B cell (primary cell): ENCODE measurements at regions not wholly inside any gene's neighbourhood (a gene's known extent, or its start where the extent isn't known, plus 50 kb on each side); places are given as distances from the start of the nearest gene placed in this dataset.

ENCODE experiments used
- ATAC-seq: fragments of 200-7000 bp; cut with Tn5 transposase; one replicate; pipeline ENCODE4 v1.10.0; 2021; ENCODE audit warnings: low read depth, mild to moderate bottlenecking, moderate number of reproducible peaks, moderate library complexity
- CTCF ChIA-PET: fragments of 350-600 bp; sonication (Branson Sonifier 250); formaldehyde crosslinking; loops from one replicate; lab custom pipeline; 2021; ENCODE audit warnings: antibody characterized with exemption, inconsistent platforms; lab: Charles Lee
- POLR2A ChIA-PET: fragments of 350-600 bp; sonication (Branson Sonifier 250); formaldehyde crosslinking; loops from one replicate; lab custom pipeline; 2021; ENCODE audit warnings: antibody characterized with exemption; lab: Charles Lee
- DNase-seq: peaks from one replicate; pipeline ENCODE4 v3.0.0; 2013
- H2AFZ ChIP-seq: 2 replicates; pipeline ENCODE4 v1.6.1; 2012; ENCODE audit warnings: mild to moderate bottlenecking, low read depth, low read length; ENCODE audit not compliant: insufficient read depth, poor library complexity, severe bottlenecking
- H3K27ac ChIP-seq, 2 donors: 1 replicate in 1 of 2; 2 replicates in 1 of 2; pipeline ENCODE4 v1.5.1; 2012 to 2013; ENCODE audit warnings: low read length in 2 of 2, mild to moderate bottlenecking in 2 of 2, moderate library complexity in 1 of 2
- H3K27me3 ChIP-seq, 4 experiments: fragments of 200-600 bp in 1 of 4; sonication (generic) in 1 of 4; replicated peaks in 1 of 4; 1 replicate in 2 of 4; 2 replicates in 2 of 4; pipeline versions ENCODE4 v1.6.1 to v1.7.0; 2013 to 2016; ENCODE audit warnings: low read length in 3 of 4, mild to moderate bottlenecking in 2 of 4, mixed read lengths in 1 of 4, moderate library complexity in 1 of 4; ENCODE audit not compliant: insufficient read depth in 4 of 4, control insufficient read depth in 3 of 4; ENCODE audit errors: control extremely low read depth in 1 of 4
- H3K36me3 ChIP-seq, 2 experiments: replicated peaks in 1 of 2; 1 replicate in 1 of 2; 2 replicates in 1 of 2; pipeline versions ENCODE4 v1.6.1 to v1.7.1; 2013; ENCODE audit warnings: low read length in 1 of 2; ENCODE audit not compliant: insufficient read depth in 2 of 2, control insufficient read depth in 1 of 2; ENCODE audit errors: control extremely low read depth in 1 of 2, extremely low read depth in 1 of 2
- H3K4me1 ChIP-seq, 2 donors: fragments of 200-600 bp in 1 of 2; sonication (generic) in 1 of 2; 1 replicate in 1 of 2; 2 replicates in 1 of 2; pipeline versions ENCODE4 v1.5.1 to v1.6.1; 2013 to 2017; ENCODE audit warnings: low read length in 2 of 2; ENCODE audit not compliant: control insufficient read depth in 2 of 2, insufficient read depth in 2 of 2
- H3K4me2 ChIP-seq: replicated peaks from 2 replicates; pipeline ENCODE3; 2012; ENCODE audit warnings: mild to moderate bottlenecking, low read depth, low read length; ENCODE audit not compliant: poor library complexity, severe bottlenecking
- H3K4me3 ChIP-seq, 5 experiments: fragments of 200-600 bp in 1 of 5; sonication (generic) in 1 of 5; 1 replicate in 3 of 5; 2 replicates in 2 of 5; pipeline versions ENCODE4 v1.5.1 to v1.7.0; 2011 to 2016; ENCODE audit warnings: low read length in 4 of 5, mild to moderate bottlenecking in 4 of 5, low read depth in 2 of 5, control low read depth in 1 of 5, moderate library complexity in 1 of 5; ENCODE audit not compliant: insufficient read depth in 1 of 5; ENCODE audit errors: control extremely low read depth in 1 of 5, extremely low read depth in 1 of 5
- H3K79me2 ChIP-seq: fragments of 200-600 bp; sonication (generic); one replicate; pipeline ENCODE4 v1.6.0; 2016; ENCODE audit warnings: low read length; ENCODE audit not compliant: control insufficient read depth, insufficient read depth
- H3K9ac ChIP-seq: fragments of 200-600 bp; sonication (generic); 2 replicates; pipeline ENCODE4 v1.6.1; 2017; ENCODE audit warnings: mild to moderate bottlenecking, low read length, moderate library complexity
- H3K9me3 ChIP-seq, 3 donors: one replicate each; pipeline versions ENCODE4 v1.6.1 to v1.7.1; 2013; ENCODE audit warnings: low read length in 2 of 3; ENCODE audit not compliant: control insufficient read depth in 2 of 3, insufficient read depth in 1 of 3; ENCODE audit errors: control extremely low read depth in 1 of 3
- H4K20me1 ChIP-seq: 2 replicates; pipeline ENCODE4 v1.6.0; 2012; ENCODE audit warnings: mild to moderate bottlenecking, low read length; ENCODE audit not compliant: insufficient read depth, control insufficient read depth, poor library complexity, severe bottlenecking
- H3K27ac Mint-ChIP-seq: one replicate; pipeline ENCODE4 v1.8.0; 2021; ENCODE audit warnings: mixed read lengths
- H3K27me3 Mint-ChIP-seq: one replicate; pipeline ENCODE4 v1.8.0; 2021; ENCODE audit warnings: mixed read lengths
- H3K4me1 Mint-ChIP-seq: one replicate; pipeline ENCODE4 v1.8.0; 2021; ENCODE audit warnings: mixed read lengths
- H3K4me3 Mint-ChIP-seq: one replicate; pipeline ENCODE4 v1.8.0; 2021; ENCODE audit warnings: mixed read lengths
- H3K9me3 Mint-ChIP-seq: one replicate; pipeline ENCODE4 v1.8.0; 2022; ENCODE audit warnings: mixed read lengths; ENCODE audit not compliant: insufficient read depth
- CTCF ChIP-seq: fragments of 200-600 bp; IDR thresholded peaks from one replicate; pipeline ENCODE4 v1.8.0; 2022; ENCODE audit warnings: antibody characterized with exemption, mild to moderate bottlenecking
- EZH2 ChIP-seq: IDR thresholded peaks from 2 replicates; pipeline ENCODE4 v1.6.1; 2012; ENCODE audit warnings: borderline replicate concordance, low read depth, mild to moderate bottlenecking, moderate library complexity, low read length; ENCODE audit not compliant: insufficient read depth, poor library complexity, severe bottlenecking
- WGBS: methylation state at CpG from one replicate; pipeline ENCODE4 v1.1.5; 2013; ENCODE audit warnings: missing lambda C conversion rate; ENCODE audit not compliant: insufficient coverage; 5-methylcytosine and 5-hydroxymethylcytosine counted together
- intact Hi-C: fragments of 100-400 bp; cut with micrococcal nuclease; formaldehyde crosslinking; loops from one replicate; pipeline ENCODE4 v1.10.0; 2022

GRCh38 chr1:29631836-29632805 lies 395.8 kb downstream of the PTPRU start:
- DNase-seq (no peak), ATAC-seq (no peak)
- Mint-ChIP-seq H3K27me3 (peaks cover 11% of the 10 kb centered on the region), H3K4me1 (no peaks in the 10 kb centered on the region), H3K4me3 (no peak overlapping the region), H3K27ac (no peak overlapping the region), H3K9me3 (no peaks in the 10 kb centered on the region)
- no peak overlapping the region for H2AFZ ChIP-seq
- no peaks in the 10 kb centered on the region for H3K79me2 ChIP-seq
- intact Hi-C loops, result no loop called here
- no peaks in the 10 kb centered on the region for H4K20me1 ChIP-seq
- H3K36me3 ChIP-seq, result no peaks in the 10 kb centered on the region
- no peak overlapping the region for H3K27ac ChIP-seq
- TF ChIP-seq EZH2 (no peak), CTCF (no peak)
- CTCF ChIA-PET, result no interaction called here
- WGBS, result 64% methylated on average over 8 of the region's 9 CpGs
- H3K9me3 ChIP-seq, result peaks cover 0 to 12% (median 0%) of the 10 kb centered on the region in 3 donors
- H3K4me2 ChIP-seq, result no peak overlapping the region
- no peak overlapping the region for H3K4me3 ChIP-seq
- H3K9ac ChIP-seq, result no peak overlapping the region
- H3K27me3 ChIP-seq, result no peaks in the 10 kb centered on the region
- POLR2A ChIA-PET, result no interaction called here
- no peaks in the 10 kb centered on the region for H3K4me1 ChIP-seq

GRCh38 chr1:29631361-29631760 lies 395.0 kb downstream of the PTPRU start:
- H3K4me3 ChIP-seq, result no peak overlapping the region
- peaks cover 15% of the 10 kb centered on the region for H3K27me3 Mint-ChIP-seq
- no peak overlapping the region for H3K4me3 Mint-ChIP-seq
- H3K9ac ChIP-seq, result no peak overlapping the region
- intact Hi-C loops, result no loop called here
- WGBS, result 71% methylated on average over 1 of the region's 5 CpGs
- H3K27ac ChIP-seq, result no peak overlapping the region
- H3K79me2 ChIP-seq, result no peaks in the 10 kb centered on the region
- no peaks in the 10 kb centered on the region for H3K36me3 ChIP-seq
- H3K4me1 ChIP-seq, result no peaks in the 10 kb centered on the region
- H3K27me3 ChIP-seq, result no peaks in the 10 kb centered on the region
- H3K4me2 ChIP-seq, result no peak overlapping the region
- H3K9me3 Mint-ChIP-seq, result peaks cover 2% of the 10 kb centered on the region
- H2AFZ ChIP-seq, result no peak overlapping the region
- TF ChIP-seq CTCF (no peak), EZH2 (no peak)
- no peaks in the 10 kb centered on the region for H4K20me1 ChIP-seq
- H3K4me1 Mint-ChIP-seq, result no peaks in the 10 kb centered on the region
- H3K27ac Mint-ChIP-seq, result no peak overlapping the region
- CTCF ChIA-PET, result no interaction called here
- ATAC-seq (no peak), DNase-seq (no peak)
- POLR2A ChIA-PET, result no interaction called here
- peaks cover 0 to 12% (median 0%) of the 10 kb centered on the region in 3 donors for H3K9me3 ChIP-seq
